ENCODE measurements at regions not wholly inside any gene's neighbourhood (a gene's known extent, or its start where the extent isn't known, plus 50 kb on each side); places are given as distances from the start of the nearest gene placed in this dataset.

- no peak for TF ChIP-seq CTCF (IDR thresholded peaks at IDR 0.05 in 2 of 3, conservative IDR thresholded peaks at IDR 0.05 in 1 of 3; ENCODE audit: borderline replicate concordance in 1 of 3, insufficient read depth in 1 of 3, low read depth in 2 of 3, low read length in 2 of 3)
- TF ChIP-seq RAD21 (IDR thresholded peaks at IDR 0.05; ENCODE audit: low read depth): no peak
- TF ChIP-seq, protein P1, sequence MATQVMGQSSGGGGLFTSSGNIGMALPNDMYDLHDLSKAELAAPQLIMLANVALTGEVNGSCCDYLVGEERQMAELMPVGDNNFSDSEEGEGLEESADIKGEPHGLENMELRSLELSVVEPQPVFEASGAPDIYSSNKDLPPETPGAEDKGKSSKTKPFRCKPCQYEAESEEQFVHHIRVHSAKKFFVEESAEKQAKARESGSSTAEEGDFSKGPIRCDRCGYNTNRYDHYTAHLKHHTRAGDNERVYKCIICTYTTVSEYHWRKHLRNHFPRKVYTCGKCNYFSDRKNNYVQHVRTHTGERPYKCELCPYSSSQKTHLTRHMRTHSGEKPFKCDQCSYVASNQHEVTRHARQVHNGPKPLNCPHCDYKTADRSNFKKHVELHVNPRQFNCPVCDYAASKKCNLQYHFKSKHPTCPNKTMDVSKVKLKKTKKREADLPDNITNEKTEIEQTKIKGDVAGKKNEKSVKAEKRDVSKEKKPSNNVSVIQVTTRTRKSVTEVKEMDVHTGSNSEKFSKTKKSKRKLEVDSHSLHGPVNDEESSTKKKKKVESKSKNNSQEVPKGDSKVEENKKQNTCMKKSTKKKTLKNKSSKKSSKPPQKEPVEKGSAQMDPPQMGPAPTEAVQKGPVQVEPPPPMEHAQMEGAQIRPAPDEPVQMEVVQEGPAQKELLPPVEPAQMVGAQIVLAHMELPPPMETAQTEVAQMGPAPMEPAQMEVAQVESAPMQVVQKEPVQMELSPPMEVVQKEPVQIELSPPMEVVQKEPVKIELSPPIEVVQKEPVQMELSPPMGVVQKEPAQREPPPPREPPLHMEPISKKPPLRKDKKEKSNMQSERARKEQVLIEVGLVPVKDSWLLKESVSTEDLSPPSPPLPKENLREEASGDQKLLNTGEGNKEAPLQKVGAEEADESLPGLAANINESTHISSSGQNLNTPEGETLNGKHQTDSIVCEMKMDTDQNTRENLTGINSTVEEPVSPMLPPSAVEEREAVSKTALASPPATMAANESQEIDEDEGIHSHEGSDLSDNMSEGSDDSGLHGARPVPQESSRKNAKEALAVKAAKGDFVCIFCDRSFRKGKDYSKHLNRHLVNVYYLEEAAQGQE (IDR thresholded peaks at IDR 0.05; ENCODE audit: low read depth): no peak
Observed at GRCh38 chr7:54336800-54337199, 205.4 kb upstream of the VSTM2A start.

Measured in HCT116 (cell line).